ENCODE measurements at regions not wholly inside any gene's neighbourhood (a gene's known extent, or its start where the extent isn't known, plus 50 kb on each side); places are given as distances from the start of the nearest gene placed in this dataset.

DNA sequence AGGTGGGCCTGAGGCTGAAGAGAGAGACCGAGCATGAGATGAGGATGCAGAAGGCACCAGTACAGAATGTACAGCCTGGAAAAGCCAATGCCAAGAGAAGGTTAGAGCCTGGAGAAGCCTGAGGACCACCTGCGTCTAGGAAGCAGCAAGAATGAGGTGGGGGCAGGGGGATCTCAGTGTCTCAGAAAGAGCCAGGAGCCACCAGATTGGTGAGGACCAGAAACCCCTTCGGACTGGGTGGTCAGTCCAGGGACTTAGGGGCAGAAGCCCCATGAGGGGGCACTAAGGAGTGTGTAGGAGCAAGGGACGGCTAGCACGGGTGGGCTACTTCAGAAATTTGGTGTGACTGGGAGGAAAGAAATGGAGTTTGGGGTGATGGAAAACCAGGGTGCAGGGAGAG, 205.9 kb upstream of the RNF32 start:
- TF ChIP-seq, protein P1, sequence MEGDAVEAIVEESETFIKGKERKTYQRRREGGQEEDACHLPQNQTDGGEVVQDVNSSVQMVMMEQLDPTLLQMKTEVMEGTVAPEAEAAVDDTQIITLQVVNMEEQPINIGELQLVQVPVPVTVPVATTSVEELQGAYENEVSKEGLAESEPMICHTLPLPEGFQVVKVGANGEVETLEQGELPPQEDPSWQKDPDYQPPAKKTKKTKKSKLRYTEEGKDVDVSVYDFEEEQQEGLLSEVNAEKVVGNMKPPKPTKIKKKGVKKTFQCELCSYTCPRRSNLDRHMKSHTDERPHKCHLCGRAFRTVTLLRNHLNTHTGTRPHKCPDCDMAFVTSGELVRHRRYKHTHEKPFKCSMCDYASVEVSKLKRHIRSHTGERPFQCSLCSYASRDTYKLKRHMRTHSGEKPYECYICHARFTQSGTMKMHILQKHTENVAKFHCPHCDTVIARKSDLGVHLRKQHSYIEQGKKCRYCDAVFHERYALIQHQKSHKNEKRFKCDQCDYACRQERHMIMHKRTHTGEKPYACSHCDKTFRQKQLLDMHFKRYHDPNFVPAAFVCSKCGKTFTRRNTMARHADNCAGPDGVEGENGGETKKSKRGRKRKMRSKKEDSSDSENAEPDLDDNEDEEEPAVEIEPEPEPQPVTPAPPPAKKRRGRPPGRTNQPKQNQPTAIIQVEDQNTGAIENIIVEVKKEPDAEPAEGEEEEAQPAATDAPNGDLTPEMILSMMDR (IDR thresholded peaks at IDR 0.05; ENCODE audit: insufficient read depth, low read length, poor library complexity, severe bottlenecking), result no peak
- TF ChIP-seq EZH2phosphoT487 (conservative IDR thresholded peaks at IDR 0.05; ENCODE audit: low read length), result no peak
